ENCODE measurements at regions not wholly inside any gene's neighbourhood (a gene's known extent, or its start where the extent isn't known, plus 50 kb on each side); places are given as distances from the start of the nearest gene placed in this dataset.

DNA sequence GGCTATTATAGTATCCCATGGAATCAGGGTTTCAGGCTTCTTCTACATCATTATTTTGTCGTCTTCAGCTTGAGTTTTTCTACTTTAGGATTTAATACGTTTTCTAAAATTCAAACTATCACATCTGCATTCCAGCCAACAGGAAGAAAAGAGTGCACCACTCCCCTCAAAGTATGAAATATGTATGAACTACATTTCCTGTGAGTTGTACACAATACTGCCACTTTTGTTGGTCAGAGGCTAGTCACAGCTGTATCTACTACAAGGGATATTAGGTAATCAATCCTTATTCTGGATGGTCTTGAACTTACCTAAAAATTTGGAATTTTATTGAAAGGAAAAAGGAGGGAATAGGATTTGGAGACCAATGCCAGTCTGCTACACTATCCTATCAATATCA, 235.6 kb upstream of the TBX18 start:
- Histone ChIP-seq H3K4ac (ENCODE audit: low read depth, low read length) (no peak overlapping the region), H3K4me1 (ENCODE audit: control insufficient read depth, insufficient read depth, low read length) (no peaks in the 10 kb centered on the region), H3K14ac (replicated peaks; ENCODE audit: low read depth, low read length) (no peak overlapping the region), H3K18ac (ENCODE audit: low read depth, low read length) (no peak overlapping the region), H2BK20ac (ENCODE audit: low read depth, low read length) (no peak overlapping the region), H2AK9ac (replicated peaks; ENCODE audit: low read depth, low read length, poor library complexity) (no peak overlapping the region), H3K79me1 (ENCODE audit: low read depth in 1 of 2, low read length in 2 of 2) (no peaks in the 10 kb centered on the region), H2BK5ac (ENCODE audit: low read depth, low read length, poor library complexity, severe bottlenecking) (no peak overlapping the region), H3K4me3 (ENCODE audit: insufficient read depth, low read depth, low read length) (no peak overlapping the region), H3K23ac (ENCODE audit: low read depth, low read length) (no peak overlapping the region), H4K8ac (ENCODE audit: low read depth in 2 of 2, low read length in 2 of 2) (no peak overlapping the region), H2AK5ac (ENCODE audit: low read depth, low read length) (no peak overlapping the region), H3K36me3 (ENCODE audit: control insufficient read depth, insufficient read depth, low read length) (no peaks in the 10 kb centered on the region), H2AFZ (replicated peaks; ENCODE audit: low read length, poor library complexity) (no peak overlapping the region), H2BK15ac (ENCODE audit: low read depth, low read length) (no peak overlapping the region), H2BK120ac (ENCODE audit: low read depth, low read length) (no peak overlapping the region), H3K9me1 (ENCODE audit: insufficient read depth, low read length) (no peaks in the 10 kb centered on the region), H3K27ac (ENCODE audit: insufficient read depth, low read length) (no peak overlapping the region), H3K9me3 (ENCODE audit: control insufficient read depth, insufficient read depth, low read length) (no peaks in the 10 kb centered on the region), H3K9ac (ENCODE audit: low read depth, low read length) (no peak overlapping the region), H4K20me1 (ENCODE audit: insufficient read depth, low read length) (no peaks in the 10 kb centered on the region), H4K5ac (ENCODE audit: low read depth, low read length) (no peak overlapping the region), H4K91ac (ENCODE audit: insufficient read depth, low read depth, low read length) (no peak overlapping the region), H3K27me3 (ENCODE audit: control insufficient read depth, insufficient read depth, low read length) (no peaks in the 10 kb centered on the region), H3K56ac (ENCODE audit: extremely low read depth, insufficient read depth, low read length) (no peak overlapping the region), H3K4me2 (ENCODE audit: low read depth, low read length) (no peak overlapping the region)
- no TSS peak for BruUV-seq (replicated peaks)
- CTCF ChIA-PET: no interaction called here
- dilution Hi-C loops (cut with HindIII; ENCODE audit: low sequenced_read_pairs, unreplicated experiment): no loop called here
- WGBS, 2 experiments (ENCODE audit: extremely low coverage in 2 of 2, insufficient read length in 1 of 2): no CpG with 5 or more reads among the region's 2 CpGs
- intact Hi-C loops (cut with micrococcal nuclease): no loop called here
- in situ Hi-C loops (cut with MboI; ENCODE audit: low sequenced_read_pairs): no loop called here
- TF ChIP-seq, protein P1, sequence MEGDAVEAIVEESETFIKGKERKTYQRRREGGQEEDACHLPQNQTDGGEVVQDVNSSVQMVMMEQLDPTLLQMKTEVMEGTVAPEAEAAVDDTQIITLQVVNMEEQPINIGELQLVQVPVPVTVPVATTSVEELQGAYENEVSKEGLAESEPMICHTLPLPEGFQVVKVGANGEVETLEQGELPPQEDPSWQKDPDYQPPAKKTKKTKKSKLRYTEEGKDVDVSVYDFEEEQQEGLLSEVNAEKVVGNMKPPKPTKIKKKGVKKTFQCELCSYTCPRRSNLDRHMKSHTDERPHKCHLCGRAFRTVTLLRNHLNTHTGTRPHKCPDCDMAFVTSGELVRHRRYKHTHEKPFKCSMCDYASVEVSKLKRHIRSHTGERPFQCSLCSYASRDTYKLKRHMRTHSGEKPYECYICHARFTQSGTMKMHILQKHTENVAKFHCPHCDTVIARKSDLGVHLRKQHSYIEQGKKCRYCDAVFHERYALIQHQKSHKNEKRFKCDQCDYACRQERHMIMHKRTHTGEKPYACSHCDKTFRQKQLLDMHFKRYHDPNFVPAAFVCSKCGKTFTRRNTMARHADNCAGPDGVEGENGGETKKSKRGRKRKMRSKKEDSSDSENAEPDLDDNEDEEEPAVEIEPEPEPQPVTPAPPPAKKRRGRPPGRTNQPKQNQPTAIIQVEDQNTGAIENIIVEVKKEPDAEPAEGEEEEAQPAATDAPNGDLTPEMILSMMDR (conservative IDR thresholded peaks at IDR 0.05; ENCODE audit: low read depth, low read length): no peak
- TF ChIP-seq MAFK (IDR thresholded peaks at IDR 0.05; ENCODE audit: low read depth, low read length) (no peak), FOS (IDR thresholded peaks at IDR 0.05; ENCODE audit: low read depth, low read length) (no peak), RAD21 (IDR thresholded peaks at IDR 0.05; ENCODE audit: low read length) (no peak), CHD1 (IDR thresholded peaks at IDR 0.05; ENCODE audit: low read depth, low read length) (no peak), SMC3 (IDR thresholded peaks at IDR 0.05; ENCODE audit: low read depth, low read length) (no peak), CEBPB (IDR thresholded peaks at IDR 0.05; ENCODE audit: low read depth, low read length) (no peak), NFE2L2 (IDR thresholded peaks at IDR 0.05; ENCODE audit: low read depth, low read length) (no peak), RCOR1 (IDR thresholded peaks at IDR 0.05; ENCODE audit: insufficient replicate concordance, low read length) (no peak), BHLHE40 (IDR thresholded peaks at IDR 0.05; ENCODE audit: low read depth, low read length) (no peak), POLR2A (IDR thresholded peaks at IDR 0.05; ENCODE audit: low read depth, low read length) (no peak), MXI1 (IDR thresholded peaks at IDR 0.05; ENCODE audit: borderline replicate concordance, low read depth, low read length) (no peak), RFX5 (IDR thresholded peaks at IDR 0.05; ENCODE audit: low read depth, low read length) (no peak), MAZ (IDR thresholded peaks at IDR 0.05; ENCODE audit: borderline replicate concordance, low read depth, low read length) (no peak)
- TF ChIP-seq, protein P2, sequence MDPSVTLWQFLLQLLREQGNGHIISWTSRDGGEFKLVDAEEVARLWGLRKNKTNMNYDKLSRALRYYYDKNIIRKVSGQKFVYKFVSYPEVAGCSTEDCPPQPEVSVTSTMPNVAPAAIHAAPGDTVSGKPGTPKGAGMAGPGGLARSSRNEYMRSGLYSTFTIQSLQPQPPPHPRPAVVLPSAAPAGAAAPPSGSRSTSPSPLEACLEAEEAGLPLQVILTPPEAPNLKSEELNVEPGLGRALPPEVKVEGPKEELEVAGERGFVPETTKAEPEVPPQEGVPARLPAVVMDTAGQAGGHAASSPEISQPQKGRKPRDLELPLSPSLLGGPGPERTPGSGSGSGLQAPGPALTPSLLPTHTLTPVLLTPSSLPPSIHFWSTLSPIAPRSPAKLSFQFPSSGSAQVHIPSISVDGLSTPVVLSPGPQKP (IDR thresholded peaks at IDR 0.05; ENCODE audit: borderline replicate concordance, low read depth, low read length): no peak
- TF ChIP-seq, protein P3, sequence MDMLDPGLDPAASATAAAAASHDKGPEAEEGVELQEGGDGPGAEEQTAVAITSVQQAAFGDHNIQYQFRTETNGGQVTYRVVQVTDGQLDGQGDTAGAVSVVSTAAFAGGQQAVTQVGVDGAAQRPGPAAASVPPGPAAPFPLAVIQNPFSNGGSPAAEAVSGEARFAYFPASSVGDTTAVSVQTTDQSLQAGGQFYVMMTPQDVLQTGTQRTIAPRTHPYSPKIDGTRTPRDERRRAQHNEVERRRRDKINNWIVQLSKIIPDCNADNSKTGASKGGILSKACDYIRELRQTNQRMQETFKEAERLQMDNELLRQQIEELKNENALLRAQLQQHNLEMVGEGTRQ (IDR thresholded peaks at IDR 0.05; ENCODE audit: low read depth, low read length): no peak
- DNase-seq: no peak
- POLR2A ChIA-PET (ENCODE audit: unreplicated experiment): no interaction called here
- no peak for ATAC-seq (ENCODE audit: low read depth)

Measured in IMR-90 (cell line).